Activated CD4-positive, alpha-beta T cell treated with anti-CD3 and anti-CD28 coated beads, Interleukin-2, amount 10 ng/mL, durations not matched to agents 24 days and 14 days (primary cell): ENCODE measurements at regions not wholly inside any gene's neighbourhood (a gene's known extent, or its start where the extent isn't known, plus 50 kb on each side); places are given as distances from the start of the nearest gene placed in this dataset.
"Not testable (repeated sequence)": the region's sequence is repeated elsewhere in the genome, so short reads cannot be mapped to it uniquely, and the experiment has no call there.

Source experiments
- DNase-seq: peaks from one replicate; pipeline ENCODE4 v3.0.0; 2022
- H3K27ac Mint-ChIP-seq: one replicate; pipeline ENCODE4 v1.8.0; 2022; ENCODE audit warnings: mild to moderate bottlenecking, mixed read lengths
- H3K27me3 Mint-ChIP-seq: one replicate; pipeline ENCODE4 v1.8.0; 2022; ENCODE audit warnings: mixed read lengths
- H3K36me3 Mint-ChIP-seq: one replicate; pipeline ENCODE4 v1.8.0; 2022; ENCODE audit warnings: low read depth, mild to moderate bottlenecking, mixed read lengths
- H3K4me1 Mint-ChIP-seq: one replicate; pipeline ENCODE4 v1.8.0; 2021; ENCODE audit warnings: mixed read lengths
- H3K4me3 Mint-ChIP-seq: one replicate; pipeline ENCODE4 v1.8.0; 2022; ENCODE audit warnings: mild to moderate bottlenecking, moderate library complexity, mixed read lengths
- H3K9me3 Mint-ChIP-seq: one replicate; pipeline ENCODE4 v1.8.0; 2021; ENCODE audit warnings: mixed read lengths
- intact Hi-C: fragments of 100-400 bp; cut with micrococcal nuclease; formaldehyde crosslinking; loops from one replicate; pipeline ENCODE4 v1.15.1; 2023

DNA sequence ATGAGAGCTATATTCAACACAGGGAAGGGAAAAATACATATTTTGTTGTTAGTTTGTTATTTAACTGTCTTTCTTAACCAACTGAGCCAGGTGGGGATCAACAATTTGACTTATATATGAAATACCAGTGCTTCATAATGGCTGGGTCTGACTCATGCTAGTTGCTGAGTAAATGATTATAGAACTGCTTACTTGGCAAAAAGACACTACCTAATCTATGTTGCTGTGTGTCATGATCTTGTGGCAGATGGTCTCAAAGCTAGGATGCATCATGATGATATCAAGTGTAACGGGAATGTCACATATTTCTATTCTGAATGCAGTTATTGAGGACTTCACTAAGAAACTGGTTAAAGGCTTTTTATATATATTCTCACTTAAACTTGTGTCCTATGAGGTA is 727.4 kb upstream of the SLITRK1 start:
- H3K9me3 Mint-ChIP-seq: no peaks in the 10 kb centered on the region
- no peak overlapping the region for H3K4me3 Mint-ChIP-seq
- H3K36me3 Mint-ChIP-seq: no peaks in the 10 kb centered on the region
- DNase-seq: no peak
- intact Hi-C loops: no loop called here
- H3K4me1 Mint-ChIP-seq: no peaks in the 10 kb centered on the region
- no peaks in the 10 kb centered on the region for H3K27me3 Mint-ChIP-seq
- H3K27ac Mint-ChIP-seq: no peak overlapping the region

DNA sequence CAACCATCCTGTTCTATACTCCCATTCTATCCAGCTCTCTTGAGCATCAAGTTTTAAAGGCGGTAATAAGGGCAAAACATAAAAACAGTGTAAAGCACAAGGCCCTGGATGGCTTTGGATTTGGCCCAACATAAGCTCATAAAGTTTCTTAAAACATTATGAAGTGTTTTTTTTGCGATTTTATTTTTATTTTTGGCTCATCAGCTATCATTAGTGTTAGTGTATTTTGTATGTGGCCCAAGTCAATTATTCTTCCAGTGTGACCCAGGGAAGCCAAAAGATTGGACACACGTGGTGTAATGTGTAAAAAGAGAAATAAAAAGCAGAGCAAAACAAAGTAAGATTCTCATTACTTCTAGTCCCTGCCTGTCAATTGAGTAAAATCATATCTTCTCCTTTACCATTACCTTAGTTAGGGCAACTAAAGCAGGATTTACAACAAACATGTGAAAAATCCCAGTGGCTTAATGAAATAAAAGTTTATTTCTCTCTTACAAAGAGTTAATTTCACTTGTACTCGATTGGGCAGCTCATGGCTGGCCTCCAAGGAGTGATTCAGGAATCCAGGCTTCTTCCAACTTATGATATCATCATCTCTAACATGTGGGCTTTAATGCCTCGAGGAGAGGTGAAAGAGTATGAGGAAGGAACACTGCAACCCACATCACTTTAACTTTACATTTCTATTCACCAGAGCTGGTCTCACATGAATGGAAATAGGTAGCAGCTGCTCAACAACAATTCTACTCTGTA is 725.2 kb upstream of the SLITRK1 start:
- Mint-ChIP-seq H3K27me3 (no peaks in the 10 kb centered on the region), H3K36me3 (no peaks in the 10 kb centered on the region), H3K9me3 (peaks cover 3% of the 10 kb centered on the region), H3K27ac (no peak overlapping the region), H3K4me3 (no peak overlapping the region), H3K4me1 (no peaks in the 10 kb centered on the region)
- intact Hi-C loops: no loop called here
- DNase-seq: no peak

DNA sequence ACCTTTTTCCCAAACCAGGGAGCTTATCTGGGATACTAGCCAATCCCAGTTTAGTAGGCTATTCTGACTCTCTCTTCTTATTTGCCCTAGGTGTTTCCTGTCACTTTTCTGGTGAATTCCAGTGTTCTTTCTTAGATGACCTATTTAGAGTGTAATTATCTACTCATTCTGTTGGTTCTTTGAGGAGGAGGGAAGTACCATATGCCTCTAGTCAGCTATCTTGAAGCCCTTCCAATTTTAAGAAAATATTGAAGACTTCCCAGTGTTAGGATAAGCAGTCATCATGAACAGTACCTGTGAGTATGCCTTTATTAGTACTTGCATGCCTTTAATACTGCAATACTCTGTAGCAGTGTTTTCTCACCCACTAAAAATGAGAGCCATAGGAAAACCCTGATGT is 724.3 kb upstream of the SLITRK1 start:
- Mint-ChIP-seq H3K36me3 (no peaks in the 10 kb centered on the region), H3K9me3 (peaks cover 3% of the 10 kb centered on the region), H3K27me3 (no peaks in the 10 kb centered on the region), H3K4me3 (no peak overlapping the region), H3K27ac (no peak overlapping the region), H3K4me1 (no peaks in the 10 kb centered on the region)
- no peak for DNase-seq
- intact Hi-C loops: no loop called here

GRCh38 chr13:84605927-84606326 is 723.7 kb upstream of the SLITRK1 start:
- H3K27me3 Mint-ChIP-seq: no peaks in the 10 kb centered on the region
- no peak for DNase-seq
- intact Hi-C loops: no loop called here
- H3K4me1 Mint-ChIP-seq: no peaks in the 10 kb centered on the region
- H3K4me3 Mint-ChIP-seq: no peak overlapping the region
- H3K27ac Mint-ChIP-seq: no peak overlapping the region
- H3K36me3 Mint-ChIP-seq: no peaks in the 10 kb centered on the region
- H3K9me3 Mint-ChIP-seq: peaks cover 3% of the 10 kb centered on the region

GRCh38 chr13:84591444-84591843 is 709.2 kb upstream of the SLITRK1 start:
- no peaks in the 10 kb centered on the region for H3K9me3 Mint-ChIP-seq
- H3K27ac Mint-ChIP-seq: no peak overlapping the region
- H3K4me3 Mint-ChIP-seq: no peak overlapping the region
- DNase-seq: no peak
- H3K4me1 Mint-ChIP-seq: no peaks in the 10 kb centered on the region
- no peaks in the 10 kb centered on the region for H3K27me3 Mint-ChIP-seq
- no peaks in the 10 kb centered on the region for H3K36me3 Mint-ChIP-seq
- intact Hi-C loops: no loop called here

DNA sequence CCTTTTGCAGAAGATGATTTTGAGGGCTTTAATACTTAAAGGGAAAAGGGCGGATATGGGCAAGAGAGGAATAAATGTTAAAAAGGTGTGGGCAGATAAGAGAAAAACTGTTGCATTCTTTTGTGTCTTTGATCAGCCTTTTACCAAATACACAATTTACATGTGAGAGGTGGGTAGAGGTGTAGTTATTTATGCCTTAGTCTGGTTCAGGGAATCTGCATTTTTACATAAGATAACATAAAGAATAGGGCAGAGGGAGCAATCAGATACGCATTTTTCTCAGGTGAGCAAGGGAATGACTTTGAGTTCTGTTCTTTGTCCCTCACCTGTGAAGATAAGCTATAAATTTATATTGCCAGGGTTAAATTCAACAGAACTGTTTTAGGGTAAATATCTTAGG is 708.4 kb upstream of the SLITRK1 start:
- Mint-ChIP-seq H3K4me1 (no peaks in the 10 kb centered on the region), H3K27ac (no peak overlapping the region), H3K27me3 (no peaks in the 10 kb centered on the region), H3K4me3 (no peak overlapping the region), H3K36me3 (no peaks in the 10 kb centered on the region), H3K9me3 (no peaks in the 10 kb centered on the region)
- no peak for DNase-seq
- intact Hi-C loops: no loop called here

DNA sequence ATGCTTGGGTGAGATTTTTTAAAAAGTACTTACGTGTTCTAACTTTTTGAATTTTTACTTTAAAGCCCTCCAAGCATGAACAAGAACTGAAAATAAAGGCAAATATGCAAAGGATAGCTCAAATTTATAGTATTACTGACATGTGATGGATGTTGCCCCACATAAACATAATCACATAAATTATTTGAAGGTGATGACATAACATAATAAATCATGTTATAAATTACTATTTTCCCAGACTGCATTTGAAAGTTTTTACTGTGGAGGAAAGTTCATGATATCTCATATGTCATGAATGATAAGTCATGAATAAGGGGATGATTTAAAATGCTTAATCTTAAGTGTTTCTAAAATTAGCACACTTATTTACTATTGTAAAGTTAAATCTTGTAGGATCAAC is 705.7 kb upstream of the SLITRK1 start:
- H3K27me3 Mint-ChIP-seq: no peaks in the 10 kb centered on the region
- DNase-seq: no peak
- intact Hi-C loops: no loop called here
- H3K4me3 Mint-ChIP-seq: no peak overlapping the region
- H3K36me3 Mint-ChIP-seq: no peaks in the 10 kb centered on the region
- no peak overlapping the region for H3K27ac Mint-ChIP-seq
- H3K4me1 Mint-ChIP-seq: no peaks in the 10 kb centered on the region
- no peaks in the 10 kb centered on the region for H3K9me3 Mint-ChIP-seq

GRCh38 chr13:84579901-84580300 is 697.6 kb upstream of the SLITRK1 start:
- H3K27me3 Mint-ChIP-seq, H3K36me3 Mint-ChIP-seq, intact Hi-C loops, H3K27ac Mint-ChIP-seq, H3K4me1 Mint-ChIP-seq, H3K9me3 Mint-ChIP-seq, DNase-seq, H3K4me3 Mint-ChIP-seq: not testable (repeated sequence)

DNA sequence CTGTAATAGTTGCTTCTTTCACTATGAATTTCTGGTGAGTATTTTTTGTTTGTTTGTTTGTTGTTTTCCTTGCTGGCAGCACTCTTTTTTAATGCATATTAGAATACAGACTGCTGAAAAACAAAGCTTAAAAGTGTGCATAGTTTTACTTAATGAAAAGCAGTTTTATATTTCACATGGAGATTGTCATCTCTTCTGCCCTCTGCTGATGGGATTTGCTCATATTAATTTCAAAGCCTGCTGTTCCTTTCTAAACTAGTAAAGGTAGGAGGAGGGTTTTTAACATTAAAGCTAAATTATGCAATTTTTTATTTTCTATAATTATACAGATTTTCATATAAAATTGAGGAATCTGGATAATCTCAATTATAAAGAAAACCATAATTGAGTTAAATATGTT is 692.6 kb upstream of the SLITRK1 start:
- Mint-ChIP-seq H3K4me1 (no peaks in the 10 kb centered on the region), H3K9me3 (no peaks in the 10 kb centered on the region), H3K36me3 (no peaks in the 10 kb centered on the region), H3K27me3 (no peaks in the 10 kb centered on the region), H3K4me3 (no peak overlapping the region), H3K27ac (no peak overlapping the region)
- DNase-seq: no peak
- intact Hi-C loops: no loop called here

DNA sequence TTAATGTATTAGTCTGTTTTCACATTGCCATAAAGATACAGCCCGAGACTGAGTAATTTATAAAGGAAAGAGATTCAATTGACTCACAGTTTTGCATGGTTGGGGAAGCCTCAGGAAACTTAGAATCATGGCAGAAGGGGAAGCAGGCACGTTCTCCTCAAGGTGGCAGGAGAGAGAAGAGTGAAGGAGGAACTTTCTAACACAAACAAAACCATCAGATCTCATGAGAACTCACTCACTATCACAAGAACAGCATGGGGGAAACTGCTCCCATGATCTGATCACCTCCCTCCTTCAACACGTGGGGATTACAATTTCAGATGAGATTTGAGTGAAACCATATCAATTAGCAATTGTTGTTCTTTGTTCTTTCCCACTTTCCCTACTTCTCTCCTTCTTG is 689.0 kb upstream of the SLITRK1 start:
- H3K9me3 Mint-ChIP-seq: peaks cover 5% of the 10 kb centered on the region
- H3K4me1 Mint-ChIP-seq: no peaks in the 10 kb centered on the region
- intact Hi-C loops: no loop called here
- H3K36me3 Mint-ChIP-seq: no peaks in the 10 kb centered on the region
- no peak overlapping the region for H3K27ac Mint-ChIP-seq
- DNase-seq: no peak
- H3K27me3 Mint-ChIP-seq: no peaks in the 10 kb centered on the region
- H3K4me3 Mint-ChIP-seq: no peak overlapping the region

DNA sequence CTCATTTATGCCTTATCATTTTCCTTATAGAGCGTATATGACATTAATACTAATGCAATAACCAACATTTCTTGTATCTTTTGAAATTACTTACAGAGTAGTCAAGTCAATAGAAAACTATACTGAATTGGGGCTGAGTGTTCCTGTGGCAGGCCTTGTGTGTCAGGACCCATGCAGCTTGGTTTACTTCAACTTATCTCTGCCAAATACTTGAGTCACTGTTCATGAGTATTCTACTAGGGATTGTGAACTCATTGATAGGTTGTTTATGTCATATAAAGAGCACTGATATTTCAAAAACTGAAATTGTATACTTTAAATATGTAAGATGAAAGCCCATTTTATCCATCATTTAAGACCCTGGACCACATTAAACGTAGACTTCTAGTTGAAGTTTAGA is 688.6 kb upstream of the SLITRK1 start:
- Mint-ChIP-seq H3K9me3 (peaks cover 5% of the 10 kb centered on the region), H3K27me3 (no peaks in the 10 kb centered on the region)
- intact Hi-C loops: no loop called here

DNA sequence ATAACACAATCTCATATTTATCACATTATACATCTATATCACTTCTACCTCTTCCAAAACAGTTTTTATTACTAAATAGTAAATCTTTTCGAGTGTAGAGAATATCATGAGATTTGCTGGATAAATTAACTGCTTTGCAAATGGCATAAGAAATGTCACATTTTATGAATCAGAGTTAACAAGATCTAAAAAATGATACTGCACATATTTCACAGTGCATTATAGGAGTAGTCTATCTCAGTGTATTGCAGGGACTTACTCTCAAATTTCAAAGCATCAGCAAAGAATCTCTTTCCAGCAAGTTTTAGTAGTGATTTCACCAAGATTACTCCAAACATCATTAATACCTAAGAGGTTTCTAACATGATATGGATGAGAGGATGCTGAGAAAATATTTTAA is 687.1 kb upstream of the SLITRK1 start:
- Mint-ChIP-seq H3K4me1 (no peaks in the 10 kb centered on the region), H3K9me3 (peaks cover 5% of the 10 kb centered on the region), H3K27ac (no peak overlapping the region), H3K36me3 (no peaks in the 10 kb centered on the region), H3K4me3 (no peak overlapping the region), H3K27me3 (no peaks in the 10 kb centered on the region)
- intact Hi-C loops: no loop called here
- no peak for DNase-seq

More for the DNA sequence above, 688.6 kb upstream of the SLITRK1 start:
- Mint-ChIP-seq H3K4me1 (no peaks in the 10 kb centered on the region), H3K36me3 (no peaks in the 10 kb centered on the region), H3K27ac (no peak overlapping the region), H3K4me3 (no peak overlapping the region)
- no peak for DNase-seq

DNA sequence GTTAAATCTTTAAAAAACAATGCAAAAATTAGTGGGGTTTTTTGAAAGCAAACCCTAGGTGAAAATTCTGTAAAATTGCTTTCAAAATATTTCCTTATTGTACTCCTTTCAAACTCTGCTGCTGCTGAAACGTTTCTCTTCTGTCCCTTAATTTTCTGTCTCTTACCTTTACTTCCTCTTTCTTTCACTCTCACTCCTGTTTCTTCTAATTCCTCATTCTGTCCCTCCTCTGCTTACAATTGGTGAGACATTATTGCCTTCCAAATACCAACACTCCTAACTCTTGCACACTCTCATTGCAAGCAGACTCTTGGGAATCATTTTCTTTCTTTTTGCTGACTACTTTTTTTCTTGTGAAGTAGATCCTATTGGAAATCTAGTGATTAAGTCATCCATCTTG is 685.6 kb upstream of the SLITRK1 start:
- no peaks in the 10 kb centered on the region for H3K27me3 Mint-ChIP-seq
- no peak overlapping the region for H3K4me3 Mint-ChIP-seq
- no peaks in the 10 kb centered on the region for H3K36me3 Mint-ChIP-seq
- no peaks in the 10 kb centered on the region for H3K4me1 Mint-ChIP-seq
- intact Hi-C loops: no loop called here
- DNase-seq: no peak
- H3K9me3 Mint-ChIP-seq: peaks cover 5% of the 10 kb centered on the region
- no peak overlapping the region for H3K27ac Mint-ChIP-seq

DNA sequence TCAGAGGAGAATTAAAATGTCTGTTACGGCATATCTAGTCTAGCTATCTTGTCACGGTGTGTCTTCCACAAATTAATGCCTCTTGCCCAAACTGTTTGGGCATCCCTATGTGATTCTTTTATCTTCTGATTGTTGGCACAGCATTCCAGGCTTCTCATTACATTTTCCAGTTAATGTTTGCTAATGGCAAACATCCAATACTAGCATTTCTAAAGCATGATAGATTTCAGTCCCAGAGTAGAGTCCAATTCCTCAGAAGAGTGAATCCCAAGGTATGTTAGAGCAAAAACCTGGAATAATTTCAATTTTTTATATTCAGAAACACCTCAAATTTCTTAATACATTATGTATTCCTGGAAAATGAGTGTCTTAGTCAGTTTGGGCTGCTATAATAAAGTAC is 684.5 kb upstream of the SLITRK1 start:
- intact Hi-C loops: no loop called here

GRCh38 chr13:84563611-84564010 is 681.3 kb upstream of the SLITRK1 start:
- H3K4me1 Mint-ChIP-seq: no peaks in the 10 kb centered on the region
- no peak for DNase-seq
- no peak overlapping the region for H3K4me3 Mint-ChIP-seq
- no peaks in the 10 kb centered on the region for H3K27me3 Mint-ChIP-seq
- H3K27ac Mint-ChIP-seq: no peak overlapping the region
- intact Hi-C loops: no loop called here
- peaks cover 5% of the 10 kb centered on the region for H3K9me3 Mint-ChIP-seq
- no peaks in the 10 kb centered on the region for H3K36me3 Mint-ChIP-seq

More for the DNA sequence above, 684.5 kb upstream of the SLITRK1 start:
- H3K27ac Mint-ChIP-seq: no peak overlapping the region
- no peaks in the 10 kb centered on the region for H3K4me1 Mint-ChIP-seq
- no peaks in the 10 kb centered on the region for H3K36me3 Mint-ChIP-seq
- H3K9me3 Mint-ChIP-seq: peaks cover 5% of the 10 kb centered on the region
- no peak overlapping the region for H3K4me3 Mint-ChIP-seq
- no peak for DNase-seq
- no peaks in the 10 kb centered on the region for H3K27me3 Mint-ChIP-seq
